ENCODE measurements at regions not wholly inside any gene's neighbourhood (a gene's known extent, or its start where the extent isn't known, plus 50 kb on each side); places are given as distances from the start of the nearest gene placed in this dataset.

DNA sequence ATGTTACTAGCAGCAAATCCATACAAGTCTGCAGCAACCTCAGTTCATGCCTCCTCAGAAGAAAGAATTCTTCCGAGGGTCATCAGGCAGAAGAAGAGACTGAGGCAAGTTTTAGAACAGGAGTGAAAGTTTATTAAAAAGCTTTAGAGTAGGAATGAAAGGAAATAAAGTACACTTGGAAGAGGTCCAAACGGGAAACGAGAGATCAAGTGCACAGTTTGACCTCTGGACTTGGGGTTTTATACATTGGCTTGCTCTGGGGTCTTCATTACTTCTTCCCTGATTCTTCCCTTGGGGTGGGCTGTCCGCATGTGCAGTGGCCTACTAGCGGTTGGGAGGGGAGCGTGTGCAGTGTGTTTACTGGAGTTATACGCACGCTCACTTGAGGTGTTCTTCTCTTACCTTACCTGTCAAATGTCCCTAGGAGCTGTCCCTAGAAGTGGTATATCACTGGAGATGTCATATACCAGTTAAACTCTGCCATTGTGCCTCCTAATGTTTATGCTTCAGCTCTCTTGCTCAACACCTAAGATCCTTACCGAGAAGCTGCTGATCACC lies 372.8 kb upstream of the KITLG start:
- Histone ChIP-seq H3K4me1 (no peaks in the 10 kb centered on the region), H3K27ac (no peak overlapping the region), H3K36me3 (no peaks in the 10 kb centered on the region), H3K27me3 (no peaks in the 10 kb centered on the region), H3K9me3 (no peaks in the 10 kb centered on the region), H3K4me3 (no peak overlapping the region), H3K9ac (ENCODE audit: low read depth in 2 of 2, low read length in 2 of 2) (no peak overlapping the region)
- no peak for DNase-seq
- TF ChIP-seq, protein P1, sequence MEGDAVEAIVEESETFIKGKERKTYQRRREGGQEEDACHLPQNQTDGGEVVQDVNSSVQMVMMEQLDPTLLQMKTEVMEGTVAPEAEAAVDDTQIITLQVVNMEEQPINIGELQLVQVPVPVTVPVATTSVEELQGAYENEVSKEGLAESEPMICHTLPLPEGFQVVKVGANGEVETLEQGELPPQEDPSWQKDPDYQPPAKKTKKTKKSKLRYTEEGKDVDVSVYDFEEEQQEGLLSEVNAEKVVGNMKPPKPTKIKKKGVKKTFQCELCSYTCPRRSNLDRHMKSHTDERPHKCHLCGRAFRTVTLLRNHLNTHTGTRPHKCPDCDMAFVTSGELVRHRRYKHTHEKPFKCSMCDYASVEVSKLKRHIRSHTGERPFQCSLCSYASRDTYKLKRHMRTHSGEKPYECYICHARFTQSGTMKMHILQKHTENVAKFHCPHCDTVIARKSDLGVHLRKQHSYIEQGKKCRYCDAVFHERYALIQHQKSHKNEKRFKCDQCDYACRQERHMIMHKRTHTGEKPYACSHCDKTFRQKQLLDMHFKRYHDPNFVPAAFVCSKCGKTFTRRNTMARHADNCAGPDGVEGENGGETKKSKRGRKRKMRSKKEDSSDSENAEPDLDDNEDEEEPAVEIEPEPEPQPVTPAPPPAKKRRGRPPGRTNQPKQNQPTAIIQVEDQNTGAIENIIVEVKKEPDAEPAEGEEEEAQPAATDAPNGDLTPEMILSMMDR (IDR thresholded peaks at IDR 0.05): no peak
- intact Hi-C loops (cut with DNase I): no loop called here

DNA sequence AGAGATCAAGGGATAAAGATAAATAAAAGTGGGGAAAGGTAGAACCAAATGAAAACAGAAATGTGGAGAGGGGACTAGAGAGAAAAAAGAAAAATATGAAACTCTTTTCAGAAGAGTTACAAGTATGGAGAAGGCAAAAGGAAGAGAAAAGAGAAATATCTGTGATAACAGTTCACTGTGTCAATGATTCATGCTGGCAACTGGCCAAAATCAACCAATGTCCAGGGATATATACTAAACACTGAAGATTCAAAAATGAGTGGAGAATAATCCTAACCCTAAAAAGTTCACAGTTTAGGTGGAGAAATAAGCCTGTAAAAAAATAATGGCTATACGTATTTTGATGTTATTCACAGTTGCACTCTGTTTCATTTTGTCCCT lies 372.3 kb upstream of the KITLG start:
- Histone ChIP-seq H3K27ac (no peak overlapping the region), H3K4me3 (no peak overlapping the region), H3K9me3 (no peaks in the 10 kb centered on the region), H3K9ac (ENCODE audit: low read depth in 2 of 2, low read length in 2 of 2) (no peak overlapping the region), H3K4me1 (no peaks in the 10 kb centered on the region), H3K27me3 (no peaks in the 10 kb centered on the region), H3K36me3 (no peaks in the 10 kb centered on the region)
- TF ChIP-seq, protein P1 (IDR thresholded peaks at IDR 0.05): no peak
- peak; percentile 67 for DNase-seq
- intact Hi-C loops (cut with DNase I): no loop called here

DNA sequence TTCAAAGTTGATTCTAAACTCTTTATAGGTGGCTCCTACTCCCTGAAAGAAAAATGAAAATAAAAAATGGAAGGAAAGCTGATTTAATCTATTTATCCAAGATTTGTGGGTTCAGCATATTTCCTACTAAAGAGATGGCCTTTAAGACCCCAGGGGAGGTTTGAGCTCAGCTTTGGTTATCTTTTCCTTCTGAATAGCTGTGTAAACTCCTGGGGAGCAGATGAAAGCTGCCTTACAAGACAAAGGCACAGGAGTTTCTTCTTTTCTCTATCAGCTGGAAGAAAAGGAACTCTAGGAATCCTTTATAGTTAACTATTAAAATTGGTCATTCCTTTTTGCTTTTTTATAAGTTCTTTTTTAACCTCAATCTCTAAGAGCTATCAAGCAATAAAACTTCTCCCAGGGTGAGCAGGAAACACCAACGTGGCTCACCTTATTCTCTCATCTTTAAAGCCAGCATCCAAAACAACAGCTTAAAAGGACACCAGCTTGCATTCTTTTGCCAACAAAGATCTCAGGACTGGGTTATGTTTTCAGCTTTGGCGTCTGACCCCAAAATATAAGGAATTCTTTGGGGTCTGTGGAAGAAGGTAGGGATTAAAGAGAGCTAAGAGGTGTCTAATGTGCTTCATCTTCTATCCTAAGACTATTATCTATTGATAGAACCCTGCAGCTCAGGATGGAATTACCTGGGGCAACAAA lies 371.7 kb upstream of the KITLG start:
- intact Hi-C loops (cut with DNase I): no loop called here
- Histone ChIP-seq H3K9ac (ENCODE audit: low read depth in 2 of 2, low read length in 2 of 2) (no peak overlapping the region), H3K4me3 (no peak overlapping the region), H3K27ac (no peak overlapping the region), H3K9me3 (no peaks in the 10 kb centered on the region), H3K36me3 (no peaks in the 10 kb centered on the region), H3K27me3 (no peaks in the 10 kb centered on the region), H3K4me1 (no peaks in the 10 kb centered on the region)
- DNase-seq: no peak
- TF ChIP-seq, protein P1 (IDR thresholded peaks at IDR 0.05): no peak

DNA sequence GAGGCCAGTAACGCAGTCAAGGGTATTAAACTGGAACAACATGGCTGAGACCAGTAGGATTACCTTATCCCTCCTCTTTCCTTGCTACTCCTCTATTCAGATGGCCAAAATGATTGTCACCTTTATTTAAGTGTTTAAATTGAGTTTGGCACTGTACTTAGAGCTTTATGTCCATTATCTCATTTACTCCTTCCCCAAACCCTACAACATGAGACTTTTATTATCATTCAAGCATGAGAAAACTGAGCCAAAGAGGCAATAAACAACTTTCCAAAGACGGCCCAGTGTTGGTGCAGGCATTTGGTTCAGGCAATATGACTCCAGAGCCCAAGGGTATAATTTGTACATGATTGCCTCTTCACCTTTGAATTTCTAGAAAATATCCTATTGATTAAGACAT lies 370.9 kb upstream of the KITLG start:
- Histone ChIP-seq H3K9ac (ENCODE audit: low read depth in 2 of 2, low read length in 2 of 2) (no peak overlapping the region), H3K9me3 (no peaks in the 10 kb centered on the region), H3K36me3 (no peaks in the 10 kb centered on the region), H3K4me1 (no peaks in the 10 kb centered on the region), H3K4me3 (no peak overlapping the region), H3K27me3 (no peaks in the 10 kb centered on the region), H3K27ac (no peak overlapping the region)
- DNase-seq: no peak
- TF ChIP-seq, protein P1 (IDR thresholded peaks at IDR 0.05): no peak
- intact Hi-C loops (cut with DNase I): no loop called here

DNA sequence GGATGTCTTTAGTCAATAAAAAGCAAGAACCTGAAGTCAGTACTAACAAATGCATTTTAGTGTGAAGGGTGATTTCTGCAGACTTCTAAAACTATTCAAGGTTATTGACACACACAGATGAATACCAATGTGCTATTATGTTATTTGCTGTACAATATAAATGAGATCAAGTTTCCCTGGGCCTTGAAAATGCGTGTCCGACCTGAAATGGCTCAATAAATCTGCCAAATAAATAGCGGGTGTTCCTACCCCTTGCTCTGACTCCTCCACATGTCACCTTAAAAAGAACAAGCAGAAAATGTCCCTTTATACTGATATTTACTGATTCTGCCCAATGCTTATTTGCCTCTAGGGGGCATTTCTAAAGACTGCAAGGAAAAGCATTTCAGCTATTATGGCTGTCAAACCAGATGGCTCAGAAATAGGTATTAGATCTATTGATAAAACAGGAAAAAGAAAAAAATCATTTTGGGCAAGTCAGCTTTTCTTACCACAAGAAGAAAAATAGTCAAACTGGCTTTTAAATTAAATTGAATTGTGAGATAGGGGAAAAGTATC lies 367.3 kb upstream of the KITLG start:
- H3K4me3 ChIP-seq: no peak overlapping the region
- H3K27ac ChIP-seq: no peak overlapping the region
- no peaks in the 10 kb centered on the region for H3K27me3 ChIP-seq
- TF ChIP-seq, protein P1 (IDR thresholded peaks at IDR 0.05): no peak
- no peaks in the 10 kb centered on the region for H3K36me3 ChIP-seq
- H3K9me3 ChIP-seq: no peaks in the 10 kb centered on the region
- no peaks in the 10 kb centered on the region for H3K4me1 ChIP-seq
- no peak for DNase-seq
- H3K9ac ChIP-seq (ENCODE audit: low read depth in 2 of 2, low read length in 2 of 2): no peak overlapping the region
- intact Hi-C loops (cut with DNase I): no loop called here

All from colonic mucosa (tissue), 4 donors.